Activated B cell treated with CpG ODN at 0.5 μM for 24 hours (primary cell): ENCODE measurements at regions not wholly inside any gene's neighbourhood (a gene's known extent, or its start where the extent isn't known, plus 50 kb on each side); places are given as distances from the start of the nearest gene placed in this dataset.

ENCODE experiments used
- ATAC-seq: fragments of 200-7000 bp; cut with Tn5 transposase; one replicate; pipeline ENCODE4 v1.10.0; 2021; ENCODE audit warnings: low read depth, mild to moderate bottlenecking, moderate library complexity
- CTCF ChIA-PET: fragments of 350-600 bp; sonication (Branson Sonifier 250); formaldehyde crosslinking; loops from one replicate; lab custom pipeline; 2021; ENCODE audit warnings: antibody characterized with exemption; lab: Charles Lee
- POLR2A ChIA-PET: fragments of 350-600 bp; sonication (Branson Sonifier 250); formaldehyde crosslinking; loops from one replicate; lab custom pipeline; 2021; ENCODE audit warnings: antibody characterized with exemption; lab: Charles Lee
- DNase-seq: peaks from one replicate; pipeline ENCODE4 v3.0.0; 2022
- H3K27ac Mint-ChIP-seq: one replicate; pipeline ENCODE4 v1.8.0; 2020; ENCODE audit warnings: mixed read lengths
- H3K27me3 Mint-ChIP-seq: one replicate; pipeline ENCODE4 v1.8.0; 2021; ENCODE audit warnings: mixed read lengths
- H3K36me3 Mint-ChIP-seq: one replicate; pipeline ENCODE4 v1.8.0; 2021; ENCODE audit warnings: low read depth, mixed read lengths
- H3K4me1 Mint-ChIP-seq: one replicate; pipeline ENCODE4 v1.8.0; 2021; ENCODE audit warnings: mixed read lengths
- H3K4me3 Mint-ChIP-seq: one replicate; pipeline ENCODE4 v1.8.0; 2020; ENCODE audit warnings: mild to moderate bottlenecking, mixed read lengths
- H3K9me3 Mint-ChIP-seq: one replicate; pipeline ENCODE4 v1.8.0; 2020; ENCODE audit warnings: mixed read lengths
- CTCF ChIP-seq: fragments of 200-600 bp; IDR thresholded peaks from one replicate; pipeline ENCODE4 v1.8.0; 2022; ENCODE audit warnings: antibody characterized with exemption, mild to moderate bottlenecking
- intact Hi-C: fragments of 100-400 bp; cut with micrococcal nuclease; formaldehyde crosslinking; loops from one replicate; pipeline ENCODE4 v1.15.1; 2024

- intact Hi-C loops, result no loop called here
Measured at GRCh38 chr3:164478323-164478722, 600.0 kb downstream of the SI start.

GRCh38 chr3:164477403-164477802, 600.9 kb downstream of the SI start:
- intact Hi-C loops, result no loop called here
- Mint-ChIP-seq H3K36me3 (no peaks in the 10 kb centered on the region), H3K27me3 (no peaks in the 10 kb centered on the region), H3K27ac (no peak overlapping the region), H3K4me1 (no peaks in the 10 kb centered on the region), H3K9me3 (peaks cover 9% of the 10 kb centered on the region), H3K4me3 (no peak overlapping the region)
- TF ChIP-seq CTCF, result no peak
- DNase-seq, result no peak
- ChIA-PET CTCF (no interaction called here), POLR2A (no interaction called here)
- no peak for ATAC-seq

More at GRCh38 chr3:164478323-164478722, 600.0 kb downstream of the SI start:
- Mint-ChIP-seq H3K9me3 (peaks cover 5% of the 10 kb centered on the region), H3K27me3 (no peaks in the 10 kb centered on the region), H3K36me3 (no peaks in the 10 kb centered on the region), H3K27ac (no peak overlapping the region), H3K4me1 (no peaks in the 10 kb centered on the region), H3K4me3 (no peak overlapping the region)
- TF ChIP-seq CTCF, result no peak
- ChIA-PET POLR2A (no interaction called here), CTCF (no interaction called here)
- no peak for ATAC-seq
- DNase-seq, result no peak

GRCh38 chr3:164476631-164477030, 601.7 kb downstream of the SI start:
- Mint-ChIP-seq H3K27ac (no peak overlapping the region), H3K4me3 (no peak overlapping the region), H3K9me3 (peaks cover 13% of the 10 kb centered on the region), H3K4me1 (no peaks in the 10 kb centered on the region), H3K36me3 (no peaks in the 10 kb centered on the region), H3K27me3 (no peaks in the 10 kb centered on the region)
- CTCF ChIA-PET, result no interaction called here
- no peak for ATAC-seq
- no peak for TF ChIP-seq CTCF
- no peak for DNase-seq
- intact Hi-C loops, result no loop called here
- POLR2A ChIA-PET, result no interaction called here

GRCh38 chr3:164470471-164470870, 607.8 kb downstream of the SI start:
- H3K9me3 Mint-ChIP-seq, result peaks cover 26% of the 10 kb centered on the region
- no peaks in the 10 kb centered on the region for H3K36me3 Mint-ChIP-seq
- no peaks in the 10 kb centered on the region for H3K4me1 Mint-ChIP-seq
- H3K27me3 Mint-ChIP-seq, result no peaks in the 10 kb centered on the region
- POLR2A ChIA-PET, result no interaction called here
- DNase-seq (no peak), ATAC-seq (no peak)
- no peak overlapping the region for H3K27ac Mint-ChIP-seq
- TF ChIP-seq CTCF, result no peak
- H3K4me3 Mint-ChIP-seq, result no peak overlapping the region
- intact Hi-C loops, result no loop called here
- CTCF ChIA-PET, result no interaction called here

- TF ChIP-seq CTCF, result no peak
- intact Hi-C loops, result no loop called here
Measured at GRCh38 chr3:164468055-164468454, 610.2 kb downstream of the SI start.

More at GRCh38 chr3:164468055-164468454, 610.2 kb downstream of the SI start:
- ChIA-PET CTCF (no interaction called here), POLR2A (no interaction called here)
- no peak for ATAC-seq
- H3K4me3 Mint-ChIP-seq, result no peak overlapping the region
- H3K36me3 Mint-ChIP-seq, result no peaks in the 10 kb centered on the region
- DNase-seq, result no peak
- no peak overlapping the region for H3K27ac Mint-ChIP-seq
- peaks cover 24% of the 10 kb centered on the region for H3K9me3 Mint-ChIP-seq
- no peaks in the 10 kb centered on the region for H3K27me3 Mint-ChIP-seq
- no peaks in the 10 kb centered on the region for H3K4me1 Mint-ChIP-seq
